H1 (cell line): ENCODE measurements at regions not wholly inside any gene's neighbourhood (a gene's known extent, or its start where the extent isn't known, plus 50 kb on each side); places are given as distances from the start of the nearest gene placed in this dataset.

Experiments used
- EP300 ChIP-seq, 2 experiments: IDR thresholded peaks; 1 replicate in 1 of 2; 2 replicates in 1 of 2; pipeline ENCODE4 v1.6.1; 2011 to 2012; ENCODE audit warnings: low read depth in 2 of 2, low read length in 2 of 2, mild to moderate bottlenecking in 2 of 2, borderline replicate concordance in 1 of 2, inconsistent platforms in 1 of 2, moderate library complexity in 1 of 2
- POLR2A ChIP-seq, 2 experiments: IDR thresholded peaks; 1 replicate in 1 of 2; 2 replicates in 1 of 2; pipeline ENCODE4 v1.6.1; 2011; ENCODE audit warnings: low read depth in 2 of 2, low read length in 2 of 2, mild to moderate bottlenecking in 2 of 2; ENCODE audit errors: control extremely low read depth in 1 of 2
- RBBP5 ChIP-seq: IDR thresholded peaks from 2 replicates; pipeline ENCODE4 v1.7.1; 2012; ENCODE audit warnings: low read depth, mild to moderate bottlenecking, inconsistent platforms, low read length, moderate library complexity, borderline replicate concordance

DNA sequence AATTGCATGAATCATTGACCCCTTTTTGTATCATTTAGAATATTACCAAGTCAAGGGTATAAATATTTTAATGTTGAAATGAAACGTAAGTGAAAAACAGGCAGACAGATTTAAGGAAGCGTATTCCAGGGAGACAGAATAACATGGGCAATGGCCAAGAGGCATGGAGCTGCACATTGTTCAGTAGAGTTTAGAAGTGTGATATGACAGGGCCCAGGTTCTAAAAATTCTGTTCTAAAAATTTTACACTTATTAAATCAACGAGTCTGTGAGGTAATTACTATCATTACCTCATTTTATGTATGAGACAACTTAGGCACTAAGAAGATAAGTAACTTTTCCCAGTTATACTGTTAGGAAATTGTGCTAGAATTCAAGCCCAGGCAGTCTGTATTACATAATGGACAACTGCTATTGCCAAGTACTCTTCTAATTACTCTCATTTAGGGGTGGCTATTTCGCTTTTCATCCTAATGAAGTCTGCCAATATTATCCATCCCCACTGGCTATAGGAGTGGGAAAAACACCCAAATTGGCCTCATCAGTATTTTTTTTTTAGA lies 103.2 kb upstream of the NAV3 start (continued):
- TF ChIP-seq RBBP5 (no peak), EP300 (IDR thresholded peaks at IDR 0.05; ENCODE audit: borderline replicate concordance in 1 of 2, low read depth in 2 of 2, low read length in 2 of 2) (no peak), POLR2A (IDR thresholded peaks at IDR 0.05; ENCODE audit: control extremely low read depth in 1 of 2, low read depth in 2 of 2, low read length in 2 of 2) (no peak)
